ENCODE measurements at regions not wholly inside any gene's neighbourhood (a gene's known extent, or its start where the extent isn't known, plus 50 kb on each side); places are given as distances from the start of the nearest gene placed in this dataset.

GRCh38 chr9:26754509-26755164, 138.0 kb downstream of the CAAP1 start:
- TF ChIP-seq POLR2A (IDR thresholded peaks at IDR 0.05) (no peak), CTCF (IDR thresholded peaks at IDR 0.05) (no peak)
